Activated gamma-delta T cell treated with Interleukin-2 at 50 U/mL for 16 hours (primary cell): ENCODE measurements at regions not wholly inside any gene's neighbourhood (a gene's known extent, or its start where the extent isn't known, plus 50 kb on each side); places are given as distances from the start of the nearest gene placed in this dataset.

Experiments
- DNase-seq: peaks from one replicate; pipeline ENCODE4 v3.0.0-alpha.2; 2020

GRCh38 chr19:30774252-30774766 is 402.1 kb downstream of the ZNF536 start:
- DNase-seq: no peak

GRCh38 chr19:30762651-30763050 is 390.5 kb downstream of the ZNF536 start:
- no peak for DNase-seq

GRCh38 chr19:30760014-30760413 is 387.8 kb downstream of the ZNF536 start:
- no peak for DNase-seq

- no peak for DNase-seq
These were observed 385.8 kb downstream of the ZNF536 start for GRCh38 chr19:30757837-30758617.

GRCh38 chr19:30757104-30757836 is 385.1 kb downstream of the ZNF536 start:
- no peak for DNase-seq

GRCh38 chr19:30755581-30755980 is 383.4 kb downstream of the ZNF536 start:
- no peak for DNase-seq

GRCh38 chr19:30754162-30754561 is 382.0 kb downstream of the ZNF536 start:
- DNase-seq: no peak

- DNase-seq: no peak
These were observed 380.7 kb downstream of the ZNF536 start for GRCh38 chr19:30752876-30753275.

GRCh38 chr19:30752201-30752600 is 380.0 kb downstream of the ZNF536 start:
- no peak for DNase-seq

GRCh38 chr19:30745476-30745985 is 373.3 kb downstream of the ZNF536 start:
- no peak for DNase-seq

- no peak for DNase-seq
These were observed 372.7 kb downstream of the ZNF536 start for GRCh38 chr19:30744741-30745475.

GRCh38 chr19:30743702-30744101 is 371.5 kb downstream of the ZNF536 start:
- no peak for DNase-seq

GRCh38 chr19:30743011-30743410 is 370.8 kb downstream of the ZNF536 start:
- DNase-seq: no peak

- no peak for DNase-seq
These were observed 370.3 kb downstream of the ZNF536 start for GRCh38 chr19:30742406-30742938.

GRCh38 chr19:30741566-30741965 is 369.4 kb downstream of the ZNF536 start:
- DNase-seq: no peak

- no peak for DNase-seq
These were observed 367.2 kb downstream of the ZNF536 start for GRCh38 chr19:30739394-30739793.

GRCh38 chr19:30738047-30738446 is 365.9 kb downstream of the ZNF536 start:
- no peak for DNase-seq

- no peak for DNase-seq
These were observed 362.5 kb downstream of the ZNF536 start for GRCh38 chr19:30734669-30735068.

- no peak for DNase-seq
These were observed 361.8 kb downstream of the ZNF536 start for GRCh38 chr19:30733826-30734550.

- DNase-seq: no peak
These were observed 359.4 kb downstream of the ZNF536 start for GRCh38 chr19:30731591-30731990.

GRCh38 chr19:30729451-30729850 is 357.3 kb downstream of the ZNF536 start:
- no peak for DNase-seq

GRCh38 chr19:30722761-30723160 is 350.6 kb downstream of the ZNF536 start:
- no peak for DNase-seq
